ENCODE measurements at regions not wholly inside any gene's neighbourhood (a gene's known extent, or its start where the extent isn't known, plus 50 kb on each side); places are given as distances from the start of the nearest gene placed in this dataset.

DNA sequence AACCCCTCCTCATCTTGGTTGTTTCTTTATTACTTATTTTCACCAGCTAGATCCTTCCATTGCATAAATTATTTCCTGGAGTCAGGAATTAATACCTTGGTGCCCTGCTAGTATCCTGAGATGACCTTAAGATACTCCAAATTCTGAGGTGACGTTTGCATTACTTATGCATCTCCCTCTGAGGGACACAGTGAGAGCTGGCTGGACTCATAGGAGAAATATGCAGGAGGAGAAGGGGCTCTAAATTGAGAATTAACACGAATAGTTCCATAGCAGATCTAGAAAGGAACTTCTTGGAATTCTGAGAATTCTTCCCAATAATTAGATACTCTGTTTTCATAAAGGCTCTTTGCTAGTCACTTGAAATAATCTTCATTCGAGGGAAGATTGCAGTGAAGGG is 310.6 kb upstream of the ZEB2 start:
- H3K9me3 ChIP-seq (ENCODE audit: control insufficient read depth, low read length): no peaks in the 10 kb centered on the region
- intact Hi-C loops (cut with DNase I): no loop called here
- no peaks in the 10 kb centered on the region for H3K4me1 ChIP-seq (ENCODE audit: control insufficient read depth in 1 of 2, insufficient read depth in 2 of 2, low read length in 2 of 2)
- H3K4me3 ChIP-seq (ENCODE audit: low read length in 2 of 2): no peak overlapping the region
- 68 to 70% methylated on average over 3 of the region's 3 CpGs for WGBS, 2 donors
- no peaks in the 10 kb centered on the region for H3K27me3 ChIP-seq (ENCODE audit: control insufficient read depth in 1 of 2, insufficient read depth in 2 of 2, low read length in 1 of 2)
- H3K27ac ChIP-seq (ENCODE audit: low read depth in 1 of 2, low read length in 2 of 2): no peak overlapping the region
- no peak for ATAC-seq (ENCODE audit: low FRiP score)
- H3K36me3 ChIP-seq (ENCODE audit: control insufficient read depth in 1 of 2, insufficient read depth in 2 of 2, low read length in 1 of 2): no peaks in the 10 kb centered on the region
- DNase-seq: no peak

DNA sequence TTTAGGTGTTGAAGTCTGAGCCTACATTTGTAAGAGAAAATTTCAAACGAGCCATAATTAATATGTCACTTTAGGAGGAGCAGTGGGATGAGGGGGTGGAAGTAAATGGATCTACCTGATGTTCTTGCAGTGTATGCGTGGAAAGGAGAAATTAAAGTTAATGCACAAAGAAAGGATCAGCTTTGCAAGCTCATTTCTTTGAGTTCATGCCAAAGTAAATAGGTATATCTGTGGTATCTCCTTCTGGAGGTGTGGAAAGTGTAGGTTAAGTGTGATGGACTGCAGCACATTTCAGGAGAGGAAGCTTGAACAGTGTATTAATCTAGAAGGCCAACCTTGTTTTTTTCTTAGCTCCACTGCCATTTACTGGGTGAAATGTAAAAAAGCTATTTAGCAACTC is 307.5 kb upstream of the ZEB2 start:
- H3K4me1 ChIP-seq (ENCODE audit: control insufficient read depth in 1 of 2, insufficient read depth in 2 of 2, low read length in 2 of 2): no peaks in the 10 kb centered on the region
- H3K27ac ChIP-seq (ENCODE audit: low read depth in 1 of 2, low read length in 2 of 2): no peak overlapping the region
- H3K27me3 ChIP-seq (ENCODE audit: control insufficient read depth in 1 of 2, insufficient read depth in 2 of 2, low read length in 1 of 2): no peaks in the 10 kb centered on the region
- 87 to 88% methylated on average over 2 of the region's 2 CpGs for WGBS, 2 donors
- ATAC-seq (ENCODE audit: low FRiP score) (no peak), DNase-seq (no peak)
- no peaks in the 10 kb centered on the region for H3K36me3 ChIP-seq (ENCODE audit: control insufficient read depth in 1 of 2, insufficient read depth in 2 of 2, low read length in 1 of 2)
- H3K4me3 ChIP-seq (ENCODE audit: low read length in 2 of 2): no peak overlapping the region
- intact Hi-C loops (cut with DNase I): no loop called here
- H3K9me3 ChIP-seq (ENCODE audit: control insufficient read depth, low read length): no peaks in the 10 kb centered on the region

DNA sequence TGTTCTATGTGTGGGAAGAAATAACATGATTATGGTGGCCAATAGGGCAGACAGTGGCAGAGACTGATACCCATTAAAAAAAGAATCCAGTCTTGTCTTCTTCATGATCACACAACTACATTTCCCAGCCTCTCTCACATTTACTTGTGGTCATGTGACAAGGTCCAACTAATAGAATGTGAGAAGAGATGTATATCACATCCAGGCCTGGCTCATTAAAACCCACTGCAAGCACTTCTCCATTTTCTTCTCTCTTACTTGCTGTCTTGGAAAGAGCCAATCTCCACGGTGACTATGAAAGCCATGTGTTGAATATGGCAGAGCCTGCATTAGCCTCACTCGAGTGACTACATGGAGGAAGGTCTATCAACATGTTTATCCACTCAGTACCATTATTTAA is 306.2 kb upstream of the ZEB2 start:
- no peak for ATAC-seq (ENCODE audit: low FRiP score)
- no peak overlapping the region for H3K4me3 ChIP-seq (ENCODE audit: low read length in 2 of 2)
- H3K27ac ChIP-seq (ENCODE audit: low read depth in 1 of 2, low read length in 2 of 2): no peak overlapping the region
- WGBS, 2 donors: 46 to 50% methylated on average over 2 of the region's 2 CpGs
- intact Hi-C loops (cut with DNase I): no loop called here
- no peaks in the 10 kb centered on the region for H3K9me3 ChIP-seq (ENCODE audit: control insufficient read depth, low read length)
- DNase-seq: no peak
- no peaks in the 10 kb centered on the region for H3K27me3 ChIP-seq (ENCODE audit: control insufficient read depth in 1 of 2, insufficient read depth in 2 of 2, low read length in 1 of 2)
- H3K36me3 ChIP-seq (ENCODE audit: control insufficient read depth in 1 of 2, insufficient read depth in 2 of 2, low read length in 1 of 2): no peaks in the 10 kb centered on the region
- H3K4me1 ChIP-seq (ENCODE audit: control insufficient read depth in 1 of 2, insufficient read depth in 2 of 2, low read length in 2 of 2): no peaks in the 10 kb centered on the region

DNA sequence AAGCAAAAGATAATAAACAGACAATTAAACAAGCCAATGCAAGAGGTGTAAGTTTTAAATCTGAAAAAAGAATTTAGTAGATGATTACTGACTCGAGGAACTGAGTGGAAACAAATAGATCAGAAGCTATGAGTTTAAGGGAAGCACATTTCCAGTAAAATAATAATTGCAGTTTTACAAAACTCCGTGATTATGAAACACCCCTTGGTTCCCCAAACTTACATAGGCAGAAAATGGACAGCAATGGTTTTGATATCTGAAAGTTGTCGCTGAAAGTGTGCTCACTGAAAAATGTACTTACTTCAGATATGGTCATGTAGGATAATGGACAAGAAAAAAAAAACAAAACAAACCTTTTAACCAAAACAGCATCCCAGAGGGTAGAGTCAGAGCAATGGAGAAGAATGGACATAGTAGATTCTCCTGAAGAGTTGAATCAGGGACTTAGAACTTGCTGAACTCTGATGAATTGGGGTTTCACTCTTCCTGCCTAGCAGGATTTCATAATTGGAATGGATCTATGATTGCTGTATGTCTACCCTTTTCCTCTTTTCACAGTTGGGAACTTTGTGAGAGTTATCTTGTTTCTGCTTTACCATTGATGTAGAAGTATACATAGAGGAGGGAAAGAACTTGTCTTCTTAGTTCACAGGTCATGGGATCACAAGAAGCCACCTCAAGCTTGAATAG is 305.6 kb upstream of the ZEB2 start:
- intact Hi-C loops (cut with DNase I): no loop called here
- no peaks in the 10 kb centered on the region for H3K36me3 ChIP-seq (ENCODE audit: control insufficient read depth in 1 of 2, insufficient read depth in 2 of 2, low read length in 1 of 2)

DNA sequence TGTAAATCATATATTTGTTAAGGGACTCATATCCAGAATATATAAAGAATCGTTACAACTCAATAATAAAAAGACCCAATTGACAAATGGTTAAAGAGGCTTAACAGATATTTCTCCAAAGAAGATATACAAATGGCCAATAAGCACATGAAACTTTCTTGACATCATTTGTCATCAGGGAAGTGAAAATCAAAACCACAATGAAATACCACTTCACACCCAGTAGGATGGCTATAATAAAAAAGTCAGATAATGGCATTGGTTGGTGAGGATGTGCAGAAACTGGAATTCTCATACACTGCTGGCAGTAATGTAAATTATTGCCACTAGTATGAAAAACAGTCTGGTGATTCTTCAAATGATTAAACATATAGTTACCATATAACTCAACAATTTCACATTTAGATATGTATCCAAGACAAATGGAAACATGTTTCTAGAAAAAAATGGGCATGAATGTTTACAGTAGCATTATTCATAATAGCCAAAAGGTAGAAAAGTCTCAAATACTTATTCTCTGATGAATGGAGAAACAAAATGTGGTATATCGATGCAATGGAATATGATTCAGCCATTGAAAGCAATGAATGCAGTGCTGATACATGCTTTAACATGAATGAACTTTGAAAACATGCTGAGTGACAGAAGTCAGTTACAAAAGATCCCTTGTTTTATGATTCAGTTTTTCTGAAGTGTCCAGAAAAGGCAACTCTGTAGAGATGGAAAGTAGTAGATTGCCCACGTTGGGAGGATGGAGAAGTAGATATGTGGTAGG is 304.6 kb upstream of the ZEB2 start:
- intact Hi-C loops (cut with DNase I): no loop called here
- Histone ChIP-seq H3K4me1 (ENCODE audit: control insufficient read depth in 1 of 2, insufficient read depth in 2 of 2, low read length in 2 of 2) (no peaks in the 10 kb centered on the region), H3K27me3 (ENCODE audit: control insufficient read depth in 1 of 2, insufficient read depth in 2 of 2, low read length in 1 of 2) (no peaks in the 10 kb centered on the region), H3K9me3 (ENCODE audit: control insufficient read depth, low read length) (no peaks in the 10 kb centered on the region), H3K27ac (ENCODE audit: low read depth in 1 of 2, low read length in 2 of 2) (no peak overlapping the region), H3K4me3 (ENCODE audit: low read length in 2 of 2) (no peak overlapping the region), H3K36me3 (ENCODE audit: control insufficient read depth in 1 of 2, insufficient read depth in 2 of 2, low read length in 1 of 2) (no peaks in the 10 kb centered on the region)
- DNase-seq: no peak
- ATAC-seq (ENCODE audit: low FRiP score): no peak
- 89% methylated on average over 3 of the region's 3 CpGs for WGBS, 2 donors

More for the DNA sequence above, 305.6 kb upstream of the ZEB2 start:
- ATAC-seq (ENCODE audit: low FRiP score): no peak
- no peak overlapping the region for H3K4me3 ChIP-seq (ENCODE audit: low read length in 2 of 2)
- WGBS, 2 donors: 89 to 94% methylated on average over 3 of the region's 3 CpGs
- no peak overlapping the region for H3K27ac ChIP-seq (ENCODE audit: low read depth in 1 of 2, low read length in 2 of 2)
- DNase-seq: no peak
- H3K9me3 ChIP-seq (ENCODE audit: control insufficient read depth, low read length): no peaks in the 10 kb centered on the region
- H3K4me1 ChIP-seq (ENCODE audit: control insufficient read depth in 1 of 2, insufficient read depth in 2 of 2, low read length in 2 of 2): no peaks in the 10 kb centered on the region
- no peaks in the 10 kb centered on the region for H3K27me3 ChIP-seq (ENCODE audit: control insufficient read depth in 1 of 2, insufficient read depth in 2 of 2, low read length in 1 of 2)

DNA sequence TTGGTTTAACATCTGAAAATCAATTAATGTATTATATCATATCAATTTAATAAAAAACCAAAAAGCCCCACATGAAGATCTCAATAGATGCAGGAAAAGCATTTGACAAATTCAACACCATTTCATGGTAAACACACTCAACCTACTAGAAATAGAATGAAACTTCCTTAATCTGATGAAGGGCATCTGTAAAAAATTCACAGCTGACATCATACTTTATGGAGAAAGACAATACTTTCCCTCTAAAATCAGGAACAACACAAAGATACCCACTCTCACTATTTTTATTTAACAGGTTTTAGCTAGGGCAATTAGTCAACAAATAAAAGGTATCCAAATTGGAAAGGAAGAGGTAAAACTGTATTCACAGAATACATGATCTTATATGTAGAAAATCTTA is 303.0 kb upstream of the ZEB2 start:
- no peaks in the 10 kb centered on the region for H3K9me3 ChIP-seq (ENCODE audit: control insufficient read depth, low read length)
- H3K27me3 ChIP-seq (ENCODE audit: control insufficient read depth in 1 of 2, insufficient read depth in 2 of 2, low read length in 1 of 2): no peaks in the 10 kb centered on the region
- H3K4me3 ChIP-seq (ENCODE audit: low read length in 2 of 2): no peak overlapping the region
- H3K4me1 ChIP-seq (ENCODE audit: control insufficient read depth in 1 of 2, insufficient read depth in 2 of 2, low read length in 2 of 2): no peaks in the 10 kb centered on the region
- DNase-seq (no peak), ATAC-seq (ENCODE audit: low FRiP score) (no peak)
- H3K36me3 ChIP-seq (ENCODE audit: control insufficient read depth in 1 of 2, insufficient read depth in 2 of 2, low read length in 1 of 2): no peaks in the 10 kb centered on the region
- no peak overlapping the region for H3K27ac ChIP-seq (ENCODE audit: low read depth in 1 of 2, low read length in 2 of 2)
- intact Hi-C loops (cut with DNase I): no loop called here

DNA sequence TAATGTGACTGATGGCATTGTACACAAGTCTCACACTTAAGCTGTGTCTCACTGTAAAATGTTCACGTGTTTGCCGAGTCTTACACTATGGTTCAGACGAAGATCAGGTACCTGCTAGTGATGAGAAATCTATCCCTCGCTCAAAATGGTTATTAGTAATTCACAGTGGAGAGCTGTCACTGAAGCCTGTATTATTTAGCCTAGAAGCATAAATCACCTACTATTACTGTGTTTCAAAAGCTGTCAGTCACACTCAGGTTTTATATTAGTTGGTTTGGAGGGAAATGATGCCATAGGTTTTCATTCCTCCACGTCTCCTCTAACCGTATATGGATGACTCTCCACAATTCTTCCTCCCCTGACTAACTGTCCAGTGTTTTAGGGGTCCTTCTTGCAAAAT is 292.4 kb upstream of the ZEB2 start:
- Histone ChIP-seq H3K4me1 (ENCODE audit: control insufficient read depth in 1 of 2, insufficient read depth in 2 of 2, low read length in 2 of 2) (no peaks in the 10 kb centered on the region), H3K36me3 (ENCODE audit: control insufficient read depth in 1 of 2, insufficient read depth in 2 of 2, low read length in 1 of 2) (no peaks in the 10 kb centered on the region), H3K4me3 (ENCODE audit: low read length in 2 of 2) (no peak overlapping the region), H3K27ac (ENCODE audit: low read depth in 1 of 2, low read length in 2 of 2) (no peak overlapping the region), H3K27me3 (ENCODE audit: control insufficient read depth in 1 of 2, insufficient read depth in 2 of 2, low read length in 1 of 2) (no peaks in the 10 kb centered on the region), H3K9me3 (ENCODE audit: control insufficient read depth, low read length) (no peaks in the 10 kb centered on the region)
- intact Hi-C loops (cut with DNase I): no loop called here
- DNase-seq (no peak), ATAC-seq (ENCODE audit: low FRiP score) (no peak)
- 98% methylated on average over 6 of the region's 6 CpGs for WGBS, 2 donors

DNA sequence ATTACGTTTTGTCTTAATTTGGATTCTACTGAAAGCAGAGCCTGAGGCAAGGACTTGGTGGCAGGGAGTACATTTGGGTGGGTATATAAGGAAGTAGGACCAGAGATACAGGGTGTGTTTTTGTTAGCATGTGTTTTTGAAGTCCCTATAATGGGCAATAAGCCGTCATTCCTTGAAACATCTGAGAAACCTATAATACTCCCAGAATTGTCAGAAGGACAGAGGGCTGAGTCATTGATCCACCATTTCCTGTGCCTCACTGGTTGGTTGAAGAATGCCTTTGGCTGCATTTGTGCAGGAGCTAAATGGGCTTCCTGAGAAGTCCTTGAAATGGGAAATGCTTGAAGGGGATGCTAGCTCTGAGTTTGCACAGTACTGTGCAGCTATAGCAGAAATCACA is 281.8 kb upstream of the ZEB2 start:
- Histone ChIP-seq H3K9me3 (ENCODE audit: control insufficient read depth, low read length) (no peaks in the 10 kb centered on the region), H3K27me3 (ENCODE audit: control insufficient read depth in 1 of 2, insufficient read depth in 2 of 2, low read length in 1 of 2) (no peaks in the 10 kb centered on the region), H3K27ac (ENCODE audit: low read depth in 1 of 2, low read length in 2 of 2) (no peak overlapping the region), H3K4me1 (ENCODE audit: control insufficient read depth in 1 of 2, insufficient read depth in 2 of 2, low read length in 2 of 2) (no peaks in the 10 kb centered on the region), H3K4me3 (ENCODE audit: low read length in 2 of 2) (no peak overlapping the region), H3K36me3 (ENCODE audit: control insufficient read depth in 1 of 2, insufficient read depth in 2 of 2, low read length in 1 of 2) (no peaks in the 10 kb centered on the region)
- DNase-seq (no peak), ATAC-seq (ENCODE audit: low FRiP score) (no peak)
- intact Hi-C loops (cut with DNase I): no loop called here
- 83 to 84% methylated on average over 2 of the region's 2 CpGs for WGBS, 2 donors

DNA sequence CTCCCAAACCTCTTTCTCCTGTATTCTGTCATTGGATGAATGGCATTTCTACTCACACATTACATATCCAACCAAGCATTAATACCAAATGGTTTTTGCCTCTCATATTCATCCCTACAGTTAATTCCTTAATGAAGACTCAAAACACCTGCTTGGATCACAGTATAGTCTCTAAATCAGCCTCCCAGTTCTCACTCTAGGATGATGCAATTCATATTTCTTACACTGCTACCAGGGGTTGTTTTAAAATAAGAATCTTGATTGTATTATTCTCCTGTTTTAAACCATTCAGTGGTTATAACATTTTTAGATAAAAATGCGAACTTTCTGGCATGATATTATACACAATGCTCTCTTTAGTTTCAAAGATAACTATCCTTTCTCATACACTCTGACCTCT is 281.4 kb upstream of the ZEB2 start:
- no peak overlapping the region for H3K27ac ChIP-seq (ENCODE audit: low read depth in 1 of 2, low read length in 2 of 2)
- H3K27me3 ChIP-seq (ENCODE audit: control insufficient read depth in 1 of 2, insufficient read depth in 2 of 2, low read length in 1 of 2): no peaks in the 10 kb centered on the region
- H3K4me1 ChIP-seq (ENCODE audit: control insufficient read depth in 1 of 2, insufficient read depth in 2 of 2, low read length in 2 of 2): no peaks in the 10 kb centered on the region
- ATAC-seq (ENCODE audit: low FRiP score): no peak
- intact Hi-C loops (cut with DNase I): no loop called here
- DNase-seq: no peak
- H3K9me3 ChIP-seq (ENCODE audit: control insufficient read depth, low read length): no peaks in the 10 kb centered on the region
- no peaks in the 10 kb centered on the region for H3K36me3 ChIP-seq (ENCODE audit: control insufficient read depth in 1 of 2, insufficient read depth in 2 of 2, low read length in 1 of 2)
- H3K4me3 ChIP-seq (ENCODE audit: low read length in 2 of 2): no peak overlapping the region
- WGBS, 2 donors: 82 to 91% methylated on average over 1 of the region's 1 CpG
